BLaER1 treated with 17β-estradiol and CSF1 and Interleukin-3, amounts not matched to agents 10 nM and 100 nM (cell line): ENCODE measurements at regions not wholly inside any gene's neighbourhood (a gene's known extent, or its start where the extent isn't known, plus 50 kb on each side); places are given as distances from the start of the nearest gene placed in this dataset.

ENCODE experiments used
- H3K27ac ChIP-seq, 11 experiments: shearing (Covaris generic); formaldehyde crosslinking; 2 replicates each; pipeline ENCODE4 v1.8.1; 2022
- H3K27me3 ChIP-seq, 11 experiments: shearing (Covaris generic); formaldehyde crosslinking; 2 replicates each; pipeline ENCODE4 v1.8.1; 2022
- H3K36me3 ChIP-seq, 11 experiments: shearing (Covaris generic); formaldehyde crosslinking; 2 replicates each; pipeline ENCODE4 v1.8.1; 2022
- H3K4me1 ChIP-seq, 10 experiments: shearing (Covaris generic); formaldehyde crosslinking; 2 replicates each; pipeline ENCODE4 v1.8.1; 2022
- H3K4me2 ChIP-seq, 11 experiments: shearing (Covaris generic); formaldehyde crosslinking; 2 replicates each; pipeline ENCODE4 v1.8.1; 2022
- H3K4me3 ChIP-seq, 10 experiments: shearing (Covaris generic); formaldehyde crosslinking; 2 replicates each; pipeline ENCODE4 v1.8.1; 2022
- H3K9ac ChIP-seq, 11 experiments: shearing (Covaris generic); formaldehyde crosslinking; 2 replicates each; pipeline ENCODE4 v1.8.1; 2022
- H3K9me3 ChIP-seq, 11 experiments: shearing (Covaris generic); formaldehyde crosslinking; replicated peaks in 1 of 11; 2 replicates each; pipeline ENCODE4 v1.8.1; 2022
- H4K20me1 ChIP-seq, 11 experiments: shearing (Covaris generic); formaldehyde crosslinking; 2 replicates each; pipeline ENCODE4 v1.8.1; 2022
- Cebpa-rat ChIP-seq, 11 experiments: shearing (Covaris generic); IDR thresholded peaks; 2 replicates each; pipeline ENCODE4 v1.8.1; 2022

- peaks cover 2 to 6% (median 3%) of the 10 kb centered on the region in 10 experiments; a peak in 15 of 20 replicates for H3K4me1 ChIP-seq
- H3K4me3 ChIP-seq = no peak overlapping the region
- no peak overlapping the region for H3K27ac ChIP-seq
- no peak overlapping the region for H3K9ac ChIP-seq
- H3K4me2 ChIP-seq = no peak overlapping the region
- H4K20me1 ChIP-seq = peaks cover 0 to 81% (median 16%) of the 10 kb centered on the region in 11 experiments; a peak in 13 of 22 replicates
- no peak for TF ChIP-seq Cebpa-rat (IDR thresholded peaks at IDR 0.05)
- no peaks in the 10 kb centered on the region for H3K9me3 ChIP-seq
- no peaks in the 10 kb centered on the region for H3K36me3 ChIP-seq
- no peaks in the 10 kb centered on the region for H3K27me3 ChIP-seq
These were observed 248.8 kb upstream of the PWP1 start for GRCh38 chr12:107436836-107437235.

- H3K9me3 ChIP-seq = no peaks in the 10 kb centered on the region
- peaks cover 0 to 4% (median 0%) of the 10 kb centered on the region in 10 experiments; a peak in 2 of 20 replicates for H3K4me1 ChIP-seq
- TF ChIP-seq Cebpa-rat (IDR thresholded peaks at IDR 0.05) = no peak
- no peaks in the 10 kb centered on the region for H3K36me3 ChIP-seq
- no peak overlapping the region for H3K27ac ChIP-seq
- no peak overlapping the region for H3K4me2 ChIP-seq
- H3K27me3 ChIP-seq = no peaks in the 10 kb centered on the region
- no peak overlapping the region for H3K9ac ChIP-seq
- H4K20me1 ChIP-seq = peaks cover 0 to 83% (median 20%) of the 10 kb centered on the region in 11 experiments; a peak in 13 of 22 replicates
- no peak overlapping the region for H3K4me3 ChIP-seq
These were observed 247.6 kb upstream of the PWP1 start for GRCh38 chr12:107437954-107438353.

- no peak overlapping the region for H3K4me3 ChIP-seq
- no peak overlapping the region for H3K9ac ChIP-seq
- no peak for TF ChIP-seq Cebpa-rat (IDR thresholded peaks at IDR 0.05)
- peaks cover 0 to 4% (median 0%) of the 10 kb centered on the region in 10 experiments; a peak in 2 of 20 replicates for H3K4me1 ChIP-seq
- no peak overlapping the region for H3K4me2 ChIP-seq
- H3K9me3 ChIP-seq = no peaks in the 10 kb centered on the region
- H3K27me3 ChIP-seq = no peaks in the 10 kb centered on the region
- H3K36me3 ChIP-seq = no peaks in the 10 kb centered on the region
- H3K27ac ChIP-seq = no peak overlapping the region
- peaks cover 0 to 82% (median 29%) of the 10 kb centered on the region in 11 experiments; a peak in 14 of 22 replicates for H4K20me1 ChIP-seq
These were observed 246.4 kb upstream of the PWP1 start for GRCh38 chr12:107439026-107439738.

DNA sequence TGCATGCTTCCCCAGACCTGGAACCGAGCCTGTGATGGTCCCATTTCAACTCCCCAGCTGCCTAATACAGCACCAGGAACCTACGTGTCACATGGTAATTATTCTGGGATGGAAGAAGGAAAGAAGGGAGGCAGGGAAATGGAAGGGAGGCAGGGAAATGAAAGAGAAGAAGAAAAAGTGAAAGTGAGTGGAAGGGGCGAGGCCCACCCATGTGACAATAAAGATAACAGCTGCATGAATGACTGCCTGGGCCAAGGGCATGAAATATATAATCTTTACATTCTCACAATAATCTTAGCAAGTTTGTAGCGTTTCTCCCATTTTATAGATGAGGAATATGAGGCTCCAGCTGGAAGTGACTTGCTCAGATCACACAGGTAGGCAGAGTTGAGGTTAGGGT, 245.0 kb upstream of the PWP1 start:
- peaks cover 0 to 4% (median 0%) of the 10 kb centered on the region in 10 experiments; a peak in 2 of 20 replicates for H3K4me1 ChIP-seq
- no peak for TF ChIP-seq Cebpa-rat (IDR thresholded peaks at IDR 0.05)
- no peak overlapping the region for H3K27ac ChIP-seq
- H3K9ac ChIP-seq = no peak overlapping the region
- H3K9me3 ChIP-seq = no peaks in the 10 kb centered on the region
- no peaks in the 10 kb centered on the region for H3K27me3 ChIP-seq
- peaks cover 0 to 84% (median 38%) of the 10 kb centered on the region in 11 experiments; a peak in 14 of 22 replicates for H4K20me1 ChIP-seq
- no peak overlapping the region for H3K4me3 ChIP-seq
- H3K4me2 ChIP-seq = no peak overlapping the region
- H3K36me3 ChIP-seq = no peaks in the 10 kb centered on the region

- no peak overlapping the region for H3K9ac ChIP-seq
- TF ChIP-seq Cebpa-rat (IDR thresholded peaks at IDR 0.05) = no peak
- no peaks in the 10 kb centered on the region for H3K9me3 ChIP-seq
- H3K4me3 ChIP-seq = no peak overlapping the region
- peaks cover 0 to 79% (median 38%) of the 10 kb centered on the region in 11 experiments; a peak in 14 of 22 replicates for H4K20me1 ChIP-seq
- no peak overlapping the region for H3K4me2 ChIP-seq
- H3K36me3 ChIP-seq = no peaks in the 10 kb centered on the region
- no peaks in the 10 kb centered on the region for H3K27me3 ChIP-seq
- H3K27ac ChIP-seq = no peak overlapping the region
- H3K4me1 ChIP-seq = peaks cover 0 to 4% (median 0%) of the 10 kb centered on the region in 10 experiments; a peak in 2 of 20 replicates
These were observed 243.8 kb upstream of the PWP1 start for GRCh38 chr12:107441665-107442300.

DNA sequence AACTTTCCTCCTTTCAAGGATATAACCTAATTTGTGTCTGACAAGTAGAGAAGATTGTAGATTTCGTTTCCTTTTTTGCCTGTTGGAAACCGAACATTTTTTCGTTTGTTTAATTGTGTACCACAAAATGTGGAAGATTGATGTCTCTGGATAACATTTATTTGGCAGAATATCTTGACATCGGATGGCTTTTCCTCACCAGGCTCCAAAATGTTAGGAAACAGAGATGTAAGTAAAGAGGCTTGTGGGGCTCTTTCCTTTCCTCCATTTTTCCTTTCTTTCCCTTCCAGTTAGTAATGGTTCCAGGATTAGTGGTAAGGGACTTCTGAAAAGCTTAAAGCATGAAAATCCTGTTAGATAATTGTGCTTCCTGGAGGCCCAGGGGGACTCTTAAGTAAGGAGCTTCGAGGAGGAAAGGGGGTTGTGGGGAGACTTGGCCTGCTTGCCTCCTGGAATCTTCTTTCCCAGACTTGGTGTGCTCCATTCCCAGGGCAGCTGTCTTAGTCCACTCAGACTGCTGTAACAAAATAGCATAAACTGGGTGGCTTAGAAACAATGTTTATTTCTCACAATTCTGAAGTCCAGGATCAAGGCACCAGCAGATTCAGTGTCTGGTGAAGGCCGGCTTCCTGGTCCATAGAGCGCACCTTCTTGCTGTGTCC, 243.1 kb upstream of the PWP1 start:
- no peaks in the 10 kb centered on the region for H3K9me3 ChIP-seq
- no peak overlapping the region for H3K4me3 ChIP-seq
- H3K9ac ChIP-seq = no peak overlapping the region
- no peaks in the 10 kb centered on the region for H3K27me3 ChIP-seq
- H3K36me3 ChIP-seq = no peaks in the 10 kb centered on the region
- no peak for TF ChIP-seq Cebpa-rat (IDR thresholded peaks at IDR 0.05)
- peaks cover 0 to 82% (median 38%) of the 10 kb centered on the region in 11 experiments; a peak in 14 of 22 replicates for H4K20me1 ChIP-seq
- H3K27ac ChIP-seq = no peak overlapping the region
- peaks cover 0 to 4% (median 0%) of the 10 kb centered on the region in 10 experiments; a peak in 2 of 20 replicates for H3K4me1 ChIP-seq
- H3K4me2 ChIP-seq = no peak overlapping the region

DNA sequence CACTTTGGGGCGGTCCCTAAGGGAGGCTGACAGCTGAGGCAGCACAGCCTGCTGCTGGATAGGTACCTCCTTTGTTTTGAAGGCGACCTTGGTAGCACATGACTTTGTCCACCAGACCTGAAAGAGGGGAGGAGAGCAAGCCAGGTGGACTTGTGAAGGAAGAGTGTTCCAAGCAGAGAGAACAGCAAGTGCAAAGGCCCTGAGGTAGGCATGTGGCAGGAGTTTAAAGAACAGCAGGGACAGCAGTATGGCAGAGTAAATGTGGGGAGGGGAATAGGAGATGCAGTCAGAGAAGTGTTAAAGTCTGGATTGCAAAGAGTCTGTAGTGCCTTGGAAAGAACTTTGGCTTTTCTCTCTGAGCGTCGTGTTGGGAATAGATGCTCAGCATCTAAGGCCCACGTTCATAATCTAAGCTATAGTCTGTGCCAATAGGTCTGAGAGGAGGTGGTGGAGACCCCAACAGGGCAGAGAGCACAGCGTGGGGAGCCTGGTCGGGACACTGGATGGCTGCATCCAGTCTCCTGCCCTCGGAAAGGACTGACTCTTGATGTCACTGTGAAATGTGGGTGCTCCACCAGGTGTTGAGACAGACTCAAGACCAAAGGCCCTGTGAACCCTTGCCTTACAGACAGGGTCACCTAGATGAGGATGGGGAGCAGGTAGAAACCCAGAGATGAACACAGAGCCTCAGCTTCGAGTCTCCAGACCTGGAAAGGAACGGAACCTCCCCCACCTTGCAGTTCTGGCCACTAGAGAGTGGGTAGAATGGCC, 242.1 kb upstream of the PWP1 start:
- H3K4me1 ChIP-seq = peaks cover 0 to 4% (median 0%) of the 10 kb centered on the region in 10 experiments; a peak in 2 of 20 replicates
- no peak overlapping the region for H3K4me3 ChIP-seq
- no peak overlapping the region for H3K9ac ChIP-seq
- no peaks in the 10 kb centered on the region for H3K9me3 ChIP-seq
- H3K36me3 ChIP-seq = no peaks in the 10 kb centered on the region
- H3K27ac ChIP-seq = no peak overlapping the region
- no peaks in the 10 kb centered on the region for H3K27me3 ChIP-seq
- H4K20me1 ChIP-seq = peaks cover 0 to 86% (median 32%) of the 10 kb centered on the region in 11 experiments; a peak in 14 of 22 replicates
- TF ChIP-seq Cebpa-rat (IDR thresholded peaks at IDR 0.05) = no peak
- no peak overlapping the region for H3K4me2 ChIP-seq

DNA sequence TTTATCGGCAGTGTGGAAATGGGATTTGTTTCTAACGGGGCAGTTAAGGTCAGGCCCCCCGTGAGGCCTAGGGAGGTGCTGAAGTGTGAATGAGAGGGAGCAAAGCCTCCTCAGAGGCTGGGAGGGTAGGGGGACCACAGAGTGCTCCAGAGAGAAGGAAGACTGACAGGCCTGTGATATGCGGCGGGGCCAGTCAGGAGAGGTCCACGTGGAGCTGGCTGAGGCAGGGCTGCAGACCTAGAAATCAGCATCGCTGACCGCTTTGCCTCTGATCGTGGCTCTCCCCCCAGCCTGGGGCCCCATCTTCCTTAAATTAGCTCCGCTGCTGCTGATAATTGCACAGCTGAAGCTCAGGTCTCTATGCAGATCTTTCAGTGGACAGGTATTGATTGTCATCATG, 240.8 kb upstream of the PWP1 start:
- no peak overlapping the region for H3K4me2 ChIP-seq
- H3K9ac ChIP-seq = no peak overlapping the region
- H4K20me1 ChIP-seq = peaks cover 0 to 86% (median 32%) of the 10 kb centered on the region in 11 experiments; a peak in 14 of 22 replicates
- no peaks in the 10 kb centered on the region for H3K36me3 ChIP-seq
- peaks cover 0 to 7% (median 0%) of the 10 kb centered on the region in 10 experiments; a peak in 3 of 20 replicates for H3K4me1 ChIP-seq
- H3K27ac ChIP-seq = no peak overlapping the region
- no peaks in the 10 kb centered on the region for H3K9me3 ChIP-seq
- no peaks in the 10 kb centered on the region for H3K27me3 ChIP-seq
- no peak overlapping the region for H3K4me3 ChIP-seq
- TF ChIP-seq Cebpa-rat (IDR thresholded peaks at IDR 0.05) = no peak
